Neutrophil (primary cell): ENCODE measurements at regions not wholly inside any gene's neighbourhood (a gene's known extent, or its start where the extent isn't known, plus 50 kb on each side); places are given as distances from the start of the nearest gene placed in this dataset.

Experiments used
- H3K27ac ChIP-seq: fragments of 200-600 bp; sonication (generic); 2 replicates; pipeline ENCODE4 v1.5.1; 2016; ENCODE audit warnings: mild to moderate bottlenecking, moderate library complexity
- H3K27me3 ChIP-seq: fragments of 200-600 bp; sonication (generic); 2 replicates; pipeline ENCODE4 v1.6.0; 2016; ENCODE audit warnings: mild to moderate bottlenecking
- H3K36me3 ChIP-seq: fragments of 200-600 bp; sonication (generic); 2 replicates; pipeline ENCODE4 v1.5.1; 2017
- H3K4me1 ChIP-seq, 2 experiments: fragments of 200-600 bp in 1 of 2; sonication (generic) in 1 of 2; 1 replicate in 1 of 2; 2 replicates in 1 of 2; pipeline versions ENCODE4 v1.5.1 to v1.6.1; 2013 to 2016; ENCODE audit warnings: low read depth in 1 of 2, low read length in 1 of 2, mild to moderate bottlenecking in 1 of 2, moderate library complexity in 1 of 2; ENCODE audit not compliant: control insufficient read depth in 1 of 2, insufficient read depth in 1 of 2
- H3K4me3 ChIP-seq, 2 experiments: fragments of 200-600 bp in 1 of 2; sonication (generic) in 1 of 2; 1 replicate in 1 of 2; 2 replicates in 1 of 2; pipeline ENCODE4 v1.5.1; 2013 to 2016; ENCODE audit warnings: low read depth in 1 of 2, low read length in 1 of 2, mild to moderate bottlenecking in 1 of 2, moderate library complexity in 1 of 2
- H3K9me3 ChIP-seq: fragments of 200-600 bp; sonication (generic); 2 replicates; pipeline ENCODE4 v1.5.1; 2016
- TF ChIP-seq, protein P1 (sequence below): fragments of 200-600 bp; sonication (generic); IDR thresholded peaks from 2 replicates; pipeline ENCODE4 v1.5.1; 2016; ENCODE audit warnings: antibody characterized with exemption

DNA sequence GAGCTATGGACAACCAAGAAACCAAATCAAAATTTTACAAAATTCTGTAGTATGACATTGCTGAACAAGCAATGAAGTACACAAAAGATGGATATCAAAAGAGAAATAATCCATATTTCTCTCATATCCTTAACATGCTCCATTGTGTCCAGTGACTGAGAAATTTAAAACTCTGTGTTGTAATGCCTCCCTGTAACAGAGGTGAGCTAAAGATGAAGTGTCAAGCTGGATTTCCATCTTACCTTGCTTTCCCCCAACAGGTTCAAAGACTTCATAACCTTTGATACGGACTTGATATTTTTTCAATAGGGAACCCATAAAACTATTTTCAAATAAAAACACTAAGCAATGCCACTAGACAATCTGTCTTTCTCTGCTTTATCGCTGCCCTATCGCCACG, 95.7 kb upstream of the SERTAD2 start:
- peak overlapping the region in 1 of 2 experiments; percentile 83 for H3K4me3 ChIP-seq
- no peaks in the 10 kb centered on the region for H3K27me3 ChIP-seq
- peaks cover 3% of the 10 kb centered on the region for H3K36me3 ChIP-seq
- peak overlapping the region; percentile 95 for H3K27ac ChIP-seq
- peaks cover 14 to 16% of the 10 kb centered on the region in 2 experiments for H3K4me1 ChIP-seq
- no peaks in the 10 kb centered on the region for H3K9me3 ChIP-seq
- TF ChIP-seq, protein P1, sequence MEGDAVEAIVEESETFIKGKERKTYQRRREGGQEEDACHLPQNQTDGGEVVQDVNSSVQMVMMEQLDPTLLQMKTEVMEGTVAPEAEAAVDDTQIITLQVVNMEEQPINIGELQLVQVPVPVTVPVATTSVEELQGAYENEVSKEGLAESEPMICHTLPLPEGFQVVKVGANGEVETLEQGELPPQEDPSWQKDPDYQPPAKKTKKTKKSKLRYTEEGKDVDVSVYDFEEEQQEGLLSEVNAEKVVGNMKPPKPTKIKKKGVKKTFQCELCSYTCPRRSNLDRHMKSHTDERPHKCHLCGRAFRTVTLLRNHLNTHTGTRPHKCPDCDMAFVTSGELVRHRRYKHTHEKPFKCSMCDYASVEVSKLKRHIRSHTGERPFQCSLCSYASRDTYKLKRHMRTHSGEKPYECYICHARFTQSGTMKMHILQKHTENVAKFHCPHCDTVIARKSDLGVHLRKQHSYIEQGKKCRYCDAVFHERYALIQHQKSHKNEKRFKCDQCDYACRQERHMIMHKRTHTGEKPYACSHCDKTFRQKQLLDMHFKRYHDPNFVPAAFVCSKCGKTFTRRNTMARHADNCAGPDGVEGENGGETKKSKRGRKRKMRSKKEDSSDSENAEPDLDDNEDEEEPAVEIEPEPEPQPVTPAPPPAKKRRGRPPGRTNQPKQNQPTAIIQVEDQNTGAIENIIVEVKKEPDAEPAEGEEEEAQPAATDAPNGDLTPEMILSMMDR, result no peak

DNA sequence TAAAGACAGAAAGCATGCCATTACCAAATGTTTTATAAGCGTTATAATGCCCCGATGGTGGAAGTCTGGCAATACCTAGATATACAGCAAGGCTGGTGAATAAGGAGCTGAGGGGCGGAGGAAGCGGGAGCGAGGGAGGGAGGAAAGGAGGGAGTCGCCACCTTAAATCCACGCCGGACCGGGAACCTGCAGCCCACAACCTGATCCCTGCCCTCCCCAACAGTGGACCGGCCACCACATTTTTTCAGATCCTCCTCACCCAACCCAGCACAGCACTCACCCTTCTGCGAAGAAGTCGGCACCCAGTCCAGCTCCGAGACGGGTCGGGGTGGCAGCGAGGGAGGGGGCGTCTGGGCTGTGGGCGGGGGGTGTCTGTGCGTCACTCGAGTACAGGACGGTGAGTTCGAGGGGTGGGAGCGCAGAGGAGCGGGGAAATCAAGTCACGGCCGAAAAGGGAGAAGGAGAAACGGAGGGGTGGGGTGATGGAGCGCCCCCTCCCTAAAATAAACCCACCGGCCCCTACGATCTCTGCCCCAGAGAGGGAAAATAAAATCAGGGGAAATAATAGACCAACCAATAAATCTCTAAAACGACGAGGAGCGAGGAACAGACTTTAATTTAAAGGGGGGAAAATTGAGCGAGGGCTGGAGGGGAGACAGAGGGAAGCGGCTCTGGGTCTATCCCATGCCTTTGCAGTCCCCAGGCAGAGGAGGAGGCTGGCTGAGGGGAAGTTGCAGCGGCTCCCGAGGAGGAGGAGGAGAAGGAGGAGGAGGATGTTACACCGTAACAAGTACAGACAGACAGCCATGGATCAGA, 96.5 kb upstream of the SERTAD2 start:
- H3K9me3 ChIP-seq, result no peaks in the 10 kb centered on the region
- H3K36me3 ChIP-seq, result peaks cover 3% of the 10 kb centered on the region
- peak overlapping the region; percentile 83 to 92 for H3K4me3 ChIP-seq
- peak overlapping the region; percentile 95 for H3K27ac ChIP-seq
- TF ChIP-seq, protein P1, result no peak
- no peaks in the 10 kb centered on the region for H3K27me3 ChIP-seq
- H3K4me1 ChIP-seq, result peaks cover 14 to 16% of the 10 kb centered on the region in 2 experiments

DNA sequence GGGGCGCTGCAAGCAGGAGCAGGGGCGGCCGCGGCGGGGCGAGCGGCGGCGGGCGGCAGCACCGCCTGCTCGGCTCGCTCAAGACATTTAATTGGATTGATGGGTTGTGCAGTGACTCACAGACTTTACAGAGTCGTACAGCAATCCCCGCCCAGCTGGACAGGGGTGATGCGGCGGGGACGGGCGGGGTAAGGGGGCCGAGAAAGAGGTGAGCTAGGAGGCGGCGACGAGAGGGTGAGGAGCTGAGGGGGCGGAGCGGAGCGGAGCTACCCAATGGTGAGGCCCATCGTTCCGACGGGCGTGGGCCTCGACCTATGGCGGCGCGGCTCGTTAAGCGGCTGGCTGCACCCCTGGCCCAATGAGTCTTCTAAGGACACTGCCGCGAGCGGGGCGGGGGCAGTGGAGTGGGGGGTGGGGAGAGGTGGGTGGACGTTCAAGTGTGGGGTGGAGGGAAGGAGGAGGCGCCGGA, 97.1 kb upstream of the SERTAD2 start:
- H3K4me3 ChIP-seq, result peak overlapping the region; percentile 83 to 92
- no peaks in the 10 kb centered on the region for H3K27me3 ChIP-seq
- peak overlapping the region; percentile 95 for H3K27ac ChIP-seq
- TF ChIP-seq, protein P1, result no peak
- no peaks in the 10 kb centered on the region for H3K9me3 ChIP-seq
- peaks cover 14 to 16% of the 10 kb centered on the region in 2 experiments for H3K4me1 ChIP-seq
- H3K36me3 ChIP-seq, result peaks cover 3% of the 10 kb centered on the region

DNA sequence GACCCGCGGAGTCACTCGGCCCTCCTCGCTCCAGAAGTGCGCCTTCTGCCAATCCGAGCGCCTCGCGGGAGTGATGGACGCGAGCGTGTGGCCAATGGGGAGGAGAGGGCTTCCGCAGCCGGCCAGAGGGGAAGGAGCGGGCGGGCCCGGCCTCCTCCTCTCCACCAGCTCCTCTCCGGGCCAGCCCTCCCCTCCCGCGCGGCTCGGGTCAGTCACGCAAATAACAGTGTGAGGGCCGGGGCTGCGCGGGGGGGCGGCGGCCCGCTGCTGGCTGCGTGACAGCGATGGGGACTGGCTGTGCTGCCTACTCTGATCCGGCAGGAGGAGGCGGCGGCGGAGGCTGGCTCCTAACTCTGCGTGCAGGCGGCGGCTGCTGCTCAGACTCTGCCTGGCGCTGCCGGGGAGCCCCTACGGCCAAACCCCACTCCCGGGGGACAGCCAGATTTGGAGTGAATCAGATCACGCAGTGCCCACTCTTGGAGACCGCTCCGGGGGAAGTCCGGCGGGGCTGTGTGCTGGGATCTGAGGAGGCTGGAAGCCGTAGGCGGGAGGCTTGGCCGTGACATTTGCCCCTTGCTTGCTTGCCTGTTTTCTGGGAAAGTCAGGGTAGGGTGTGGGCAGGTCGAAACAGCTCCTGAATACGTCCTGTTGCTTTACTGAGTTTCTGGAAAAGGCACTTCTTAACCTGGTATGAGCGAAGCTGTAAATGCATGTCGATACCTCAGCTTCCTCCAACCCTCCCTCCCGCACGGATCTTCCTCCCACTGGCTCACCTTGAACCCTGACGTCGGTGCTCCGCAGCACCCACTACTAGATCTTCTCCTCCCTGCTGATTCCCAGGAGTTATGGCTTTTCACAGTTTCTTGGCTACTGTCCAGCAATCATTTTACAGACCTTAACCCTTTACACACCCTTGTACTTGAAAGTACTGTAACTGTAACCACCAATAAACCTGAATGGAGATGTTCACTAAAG, 97.9 kb upstream of the SERTAD2 start:
- H3K36me3 ChIP-seq, result peaks cover 3% of the 10 kb centered on the region
- H3K9me3 ChIP-seq, result no peaks in the 10 kb centered on the region
- peak overlapping the region; percentile 95 for H3K27ac ChIP-seq
- peak overlapping the region; percentile 74 to 83 for H3K4me3 ChIP-seq
- H3K27me3 ChIP-seq, result no peaks in the 10 kb centered on the region
- TF ChIP-seq, protein P1, result peak; percentile 77
- peaks cover 14 to 16% of the 10 kb centered on the region in 2 experiments for H3K4me1 ChIP-seq

DNA sequence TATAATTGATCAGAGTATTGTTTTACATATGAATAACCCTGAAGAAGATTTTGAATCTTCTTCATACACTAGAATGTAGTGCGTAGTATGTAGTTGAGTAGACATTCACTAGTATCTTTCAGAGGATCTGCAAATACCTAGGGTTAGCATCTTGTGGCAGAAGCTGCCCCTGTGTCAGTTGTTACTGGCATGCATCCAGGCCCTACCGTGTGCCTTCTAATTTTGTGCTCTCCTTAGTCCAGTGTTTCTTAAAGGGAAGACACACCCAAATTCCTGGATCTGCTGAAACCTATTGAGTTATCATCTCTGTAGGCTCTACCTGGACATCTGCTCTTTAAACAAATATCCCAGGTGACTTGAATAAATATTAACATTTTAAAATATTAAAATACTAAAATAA, 99.7 kb upstream of the SERTAD2 start:
- Histone ChIP-seq H3K36me3 (peaks cover 3% of the 10 kb centered on the region), H3K4me1 (peaks cover 13 to 14% of the 10 kb centered on the region in 2 experiments), H3K27ac (no peak overlapping the region), H3K4me3 (no peak overlapping the region), H3K27me3 (no peaks in the 10 kb centered on the region), H3K9me3 (no peaks in the 10 kb centered on the region)
- TF ChIP-seq, protein P1, result no peak
